ENCODE measurements at regions not wholly inside any gene's neighbourhood (a gene's known extent, or its start where the extent isn't known, plus 50 kb on each side); places are given as distances from the start of the nearest gene placed in this dataset.

- no peak for DNase-seq (ENCODE audit: low spot score in 2 of 2)
- intact Hi-C loops (cut with DNase I; ENCODE audit: low total_unique reads), result no loop called here
- no peak overlapping the region for H3K4me3 ChIP-seq (ENCODE audit: low read depth, poor library complexity, severe bottlenecking)
- no peak for TF ChIP-seq POLR2A (IDR thresholded peaks at IDR 0.05)
- TF ChIP-seq CTCF (IDR thresholded peaks at IDR 0.05), result no peak
Measured at GRCh38 chr2:180450841-180451240, 443.7 kb upstream of the CWC22 start.

GRCh38 chr2:180449171-180449915, 442.2 kb upstream of the CWC22 start:
- WGBS, 2 donors, result 77 to 80% methylated on average over 3 of the region's 3 CpGs
- no peak for DNase-seq (ENCODE audit: low spot score in 2 of 2)
- H3K4me3 ChIP-seq (ENCODE audit: low read depth, poor library complexity, severe bottlenecking), result no peak overlapping the region
- intact Hi-C loops (cut with DNase I; ENCODE audit: low total_unique reads), result no loop called here
- TF ChIP-seq POLR2A (IDR thresholded peaks at IDR 0.05) (no peak), CTCF (IDR thresholded peaks at IDR 0.05) (no peak)

- DNase-seq (ENCODE audit: low spot score in 2 of 2), result no peak
- H3K4me3 ChIP-seq (ENCODE audit: low read depth, poor library complexity, severe bottlenecking), result no peak overlapping the region
- intact Hi-C loops (cut with DNase I; ENCODE audit: low total_unique reads), result no loop called here
- TF ChIP-seq CTCF (IDR thresholded peaks at IDR 0.05), result no peak
- TF ChIP-seq POLR2A (IDR thresholded peaks at IDR 0.05), result no peak
- 53 to 63% methylated on average over 6 of the region's 6 CpGs for WGBS, 2 donors
Measured at GRCh38 chr2:180446492-180446891, 439.4 kb upstream of the CWC22 start.

- no peak overlapping the region for H3K4me3 ChIP-seq (ENCODE audit: low read depth, poor library complexity, severe bottlenecking)
- DNase-seq (ENCODE audit: low spot score in 2 of 2), result no peak
- no peak for TF ChIP-seq CTCF (IDR thresholded peaks at IDR 0.05)
- TF ChIP-seq POLR2A (IDR thresholded peaks at IDR 0.05), result no peak
- WGBS, 2 donors, result 25 to 64% methylated on average over 1 of the region's 1 CpG
- intact Hi-C loops (cut with DNase I; ENCODE audit: low total_unique reads), result no loop called here
Measured at GRCh38 chr2:180443888-180444287, 436.8 kb upstream of the CWC22 start.

- intact Hi-C loops (cut with DNase I; ENCODE audit: low total_unique reads), result no loop called here
- DNase-seq (ENCODE audit: low spot score in 2 of 2), result no peak
- TF ChIP-seq POLR2A (IDR thresholded peaks at IDR 0.05), result no peak
- no peak for TF ChIP-seq CTCF (IDR thresholded peaks at IDR 0.05)
- no peak overlapping the region for H3K4me3 ChIP-seq (ENCODE audit: low read depth, poor library complexity, severe bottlenecking)
- 50 to 76% methylated on average over 1 of the region's 1 CpG for WGBS, 2 donors
Measured at GRCh38 chr2:180442860-180443644, 436.0 kb upstream of the CWC22 start.

All from lower leg skin (tissue), 4 donors.